Activated T-cell treated with anti-CD3 and anti-CD28 coated beads for 1 hour (primary cell): ENCODE measurements at regions not wholly inside any gene's neighbourhood (a gene's known extent, or its start where the extent isn't known, plus 50 kb on each side); places are given as distances from the start of the nearest gene placed in this dataset.
"Not testable (repeated sequence)": the region's sequence is repeated elsewhere in the genome, so short reads cannot be mapped to it uniquely, and the experiment has no call there.

ENCODE experiments used
- DNase-seq: peaks from one replicate; pipeline ENCODE4 v3.0.0-alpha.2; 2020; ENCODE audit warnings: low read depth

DNA sequence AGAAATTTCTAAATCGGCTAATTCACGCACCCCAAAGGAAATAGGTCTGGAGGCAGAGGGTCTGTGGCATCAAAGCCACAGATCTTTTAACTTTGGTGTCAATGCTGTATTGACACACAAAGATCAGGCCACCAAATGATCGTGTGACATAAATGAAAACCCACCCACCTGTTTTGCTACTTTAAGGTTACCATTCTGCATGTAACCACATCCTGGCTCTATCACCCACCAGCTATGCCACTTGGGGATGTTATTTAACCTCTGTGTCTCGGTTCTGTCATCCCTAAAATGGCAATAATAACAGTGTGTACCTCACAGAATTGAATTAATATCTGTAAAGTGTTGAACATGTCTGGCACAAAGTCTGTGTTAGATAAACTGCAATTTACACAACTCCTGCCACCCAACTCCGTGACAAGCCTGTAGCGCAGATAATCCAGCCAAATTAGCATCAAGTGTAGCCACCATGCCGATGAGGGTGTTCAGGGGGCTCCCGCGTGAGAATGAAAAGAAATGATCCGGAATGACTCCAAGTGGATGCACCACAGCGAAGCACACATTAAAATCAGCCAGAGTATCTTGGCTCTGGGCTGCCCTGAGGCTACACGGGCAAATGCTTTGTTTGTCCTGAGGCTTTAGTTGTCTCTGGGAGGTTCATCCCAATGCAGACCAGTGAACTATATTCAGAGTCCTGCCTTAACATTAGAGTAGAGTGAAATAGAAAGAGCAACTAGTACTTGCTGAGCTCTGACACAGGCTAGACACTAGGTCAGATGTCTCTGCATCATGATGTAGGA lies 158.4 kb upstream of the NEBL start:
- DNase-seq: no peak

DNA sequence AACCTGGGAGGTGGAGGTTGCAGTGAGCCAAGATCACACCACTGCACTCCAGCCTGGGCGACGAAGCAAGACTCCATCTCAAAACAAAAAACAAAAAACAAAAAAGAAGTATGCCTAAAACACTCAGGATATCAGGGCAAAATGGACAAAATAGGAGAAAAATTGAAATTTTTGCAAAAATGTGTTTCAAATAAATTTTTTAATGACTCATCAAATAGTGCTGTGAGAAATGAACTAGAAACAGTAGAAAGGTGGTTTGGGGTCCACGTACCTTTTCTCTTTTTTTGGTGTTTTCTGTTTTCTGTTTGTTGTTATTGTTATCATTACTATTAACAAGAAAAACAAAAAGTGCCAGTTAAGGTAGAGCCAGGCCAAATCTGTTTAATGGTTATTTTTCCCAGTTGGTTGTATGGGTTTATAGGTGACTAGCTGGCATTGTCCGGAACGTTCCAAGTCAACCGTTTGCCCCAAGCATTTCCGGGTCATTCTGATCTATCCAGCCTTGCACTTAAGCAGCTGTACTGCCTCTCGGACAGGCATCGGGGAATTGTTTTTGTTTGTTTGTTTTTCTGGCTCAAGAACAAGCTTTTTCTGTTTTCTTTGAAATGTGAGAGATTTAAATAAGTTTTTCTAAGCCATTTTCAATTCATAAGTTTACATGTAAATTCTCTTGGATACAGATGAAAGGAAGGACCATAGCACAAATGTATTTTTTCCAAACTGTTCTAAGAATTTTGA lies 157.0 kb upstream of the NEBL start:
- DNase-seq: no peak

DNA sequence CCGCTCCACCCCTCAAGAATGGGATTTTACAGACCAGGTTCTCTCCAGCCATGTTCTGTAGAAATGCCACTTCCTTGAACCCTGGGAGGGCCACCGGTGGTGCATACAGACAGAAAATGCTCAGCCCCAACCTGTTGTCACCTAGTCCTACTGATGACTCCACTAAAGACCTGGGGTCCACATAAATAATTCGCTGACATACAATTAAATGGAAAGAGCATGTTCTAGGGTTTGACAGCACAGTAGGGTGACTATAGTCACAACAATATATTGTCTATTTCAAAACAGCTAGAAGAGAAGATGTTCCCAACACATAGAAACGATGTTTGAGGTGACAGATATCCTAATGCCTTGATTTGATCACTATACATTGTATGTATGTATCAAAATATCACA lies 155.6 kb upstream of the NEBL start:
- no peak for DNase-seq

DNA sequence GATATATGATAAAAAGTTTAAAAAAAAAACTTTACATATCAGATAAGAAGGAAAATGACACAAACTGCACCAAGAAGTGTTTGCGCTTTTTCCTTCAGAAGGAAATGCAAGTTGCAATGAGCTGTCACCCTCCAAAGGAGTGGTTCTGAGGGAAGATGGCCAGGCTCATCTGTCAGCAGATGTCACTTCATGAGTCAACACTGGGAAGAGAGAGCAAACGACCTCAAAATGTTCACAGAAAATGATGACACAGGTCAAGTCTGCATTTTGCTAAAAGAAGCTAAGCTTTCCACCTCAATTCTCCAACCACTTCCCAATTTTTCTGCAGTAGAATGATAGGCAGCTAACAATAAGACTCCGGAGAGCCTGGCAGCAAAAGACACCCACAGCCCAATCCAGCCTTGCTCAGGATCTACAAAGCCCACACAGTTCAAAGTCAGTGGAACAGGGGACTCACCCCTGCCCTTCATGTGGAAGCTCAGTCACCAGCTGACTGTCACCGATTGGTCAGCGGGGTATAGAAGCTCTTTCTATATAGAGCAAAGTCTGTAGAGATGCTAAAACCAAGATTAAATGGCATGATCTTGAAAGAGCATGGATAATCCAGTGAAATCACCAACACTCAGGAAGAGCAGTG lies 155.1 kb upstream of the NEBL start:
- no peak for DNase-seq

DNA sequence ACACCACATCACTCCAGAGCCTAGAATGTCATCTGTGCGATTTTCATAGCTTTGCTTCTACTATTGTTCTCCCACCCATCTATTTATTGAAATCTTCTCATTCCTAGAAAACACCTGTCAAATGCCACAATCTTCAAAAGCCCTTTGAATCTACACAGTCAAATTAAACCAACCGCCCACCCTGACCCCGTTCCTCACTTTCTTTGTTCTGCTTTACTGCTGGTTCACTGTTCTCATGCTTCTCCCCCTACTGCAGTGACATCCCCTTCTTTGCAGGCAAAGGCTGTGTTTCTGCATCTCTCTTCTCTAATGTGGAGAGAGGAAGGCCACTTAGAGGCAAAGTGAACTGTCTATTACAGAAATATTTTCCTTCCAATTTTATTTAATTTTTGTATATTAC lies 152.4 kb upstream of the NEBL start:
- no peak for DNase-seq

DNA sequence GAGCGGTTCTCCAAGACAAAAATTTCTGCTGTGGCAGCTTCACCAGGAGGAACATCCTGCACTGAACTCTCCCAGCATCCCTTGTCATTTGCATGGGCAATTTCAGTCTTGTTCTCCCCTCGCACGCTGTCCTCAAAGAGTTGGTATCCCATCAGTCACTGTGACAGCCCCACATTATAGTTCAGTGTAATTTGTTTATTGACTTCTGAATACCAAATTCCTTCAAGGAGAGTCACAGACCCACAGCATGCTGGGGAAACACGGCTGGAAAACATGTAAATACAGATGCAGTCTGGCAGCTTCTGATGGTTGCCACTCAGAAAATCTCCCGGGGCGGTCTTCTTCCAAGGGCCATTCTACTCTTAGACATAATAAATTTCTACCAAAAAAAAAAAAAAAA lies 151.0 kb upstream of the NEBL start:
- no peak for DNase-seq

DNA sequence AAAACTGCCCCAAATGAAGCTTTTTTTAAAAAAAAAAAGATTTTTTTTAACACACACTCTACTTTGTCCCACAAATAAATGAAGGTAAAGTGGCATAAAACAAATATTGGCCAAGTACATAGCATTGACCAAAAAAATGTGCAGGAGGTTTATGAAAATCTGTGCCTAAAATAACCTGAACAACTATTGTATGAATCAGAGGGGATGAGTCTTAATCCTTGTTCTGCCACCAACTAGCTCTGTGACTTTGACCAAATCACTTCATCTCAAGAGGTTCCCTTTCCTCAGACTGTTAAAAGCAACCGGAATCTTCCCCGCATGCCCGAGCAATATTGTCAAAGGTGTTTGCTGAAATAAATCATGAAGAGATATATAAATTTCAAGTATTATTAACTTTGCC lies 150.4 kb upstream of the NEBL start:
- DNase-seq: no peak

DNA sequence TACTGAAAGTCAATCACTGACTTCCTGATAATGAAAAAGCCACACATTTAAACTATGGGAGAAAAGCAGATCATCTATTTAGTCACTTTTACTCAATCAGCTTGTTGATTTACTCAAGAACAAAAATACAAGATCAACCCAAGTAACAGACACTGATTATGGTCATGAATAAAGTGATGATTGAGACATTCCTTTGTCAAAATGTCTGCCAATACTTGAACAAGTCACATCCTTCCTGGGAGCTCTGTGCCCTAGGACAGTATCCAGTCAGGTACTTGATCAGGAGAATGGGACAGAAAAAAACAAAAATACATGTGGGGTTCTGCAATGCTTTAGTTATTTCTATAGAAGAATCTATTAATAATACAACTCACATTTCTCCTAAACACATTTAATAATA lies 150.0 kb upstream of the NEBL start:
- DNase-seq: no peak

DNA sequence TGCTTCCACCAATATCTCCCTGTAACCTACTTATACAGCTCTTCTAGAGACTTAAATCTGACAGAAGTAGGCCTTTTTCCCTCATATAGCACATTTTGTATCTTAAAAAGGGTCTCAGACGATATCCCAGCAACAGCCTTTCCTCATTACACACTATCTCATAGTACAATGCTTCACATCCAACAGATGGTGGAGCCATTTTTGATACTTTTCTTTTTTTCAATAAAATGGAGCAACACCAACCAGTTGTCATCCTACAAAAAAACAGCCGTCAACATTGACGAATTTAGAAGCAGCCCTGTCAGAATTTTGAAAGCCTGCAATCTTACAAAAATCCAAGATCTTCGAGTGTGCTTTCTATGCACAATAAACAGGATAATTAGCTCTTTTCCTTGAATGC lies 145.9 kb upstream of the NEBL start:
- no peak for DNase-seq

DNA sequence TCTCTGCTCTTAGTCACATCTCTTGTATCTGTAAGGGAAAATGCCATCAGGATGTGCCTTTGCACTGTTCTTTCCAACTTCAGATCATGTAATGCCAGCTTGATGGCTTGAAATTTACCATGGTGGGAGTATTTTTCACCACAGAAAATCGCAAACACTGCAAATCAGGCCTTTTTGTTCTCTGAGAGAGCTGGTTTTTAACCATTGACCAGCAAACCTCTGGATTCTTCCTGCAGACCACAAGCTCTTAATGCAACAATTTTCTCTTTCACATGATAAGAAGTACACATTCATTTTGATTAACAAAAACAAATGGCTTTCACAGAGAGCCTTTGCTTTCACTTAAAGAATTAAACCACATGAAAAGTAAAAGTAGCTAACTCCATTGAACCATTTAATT lies 145.4 kb upstream of the NEBL start:
- DNase-seq: no peak

DNA sequence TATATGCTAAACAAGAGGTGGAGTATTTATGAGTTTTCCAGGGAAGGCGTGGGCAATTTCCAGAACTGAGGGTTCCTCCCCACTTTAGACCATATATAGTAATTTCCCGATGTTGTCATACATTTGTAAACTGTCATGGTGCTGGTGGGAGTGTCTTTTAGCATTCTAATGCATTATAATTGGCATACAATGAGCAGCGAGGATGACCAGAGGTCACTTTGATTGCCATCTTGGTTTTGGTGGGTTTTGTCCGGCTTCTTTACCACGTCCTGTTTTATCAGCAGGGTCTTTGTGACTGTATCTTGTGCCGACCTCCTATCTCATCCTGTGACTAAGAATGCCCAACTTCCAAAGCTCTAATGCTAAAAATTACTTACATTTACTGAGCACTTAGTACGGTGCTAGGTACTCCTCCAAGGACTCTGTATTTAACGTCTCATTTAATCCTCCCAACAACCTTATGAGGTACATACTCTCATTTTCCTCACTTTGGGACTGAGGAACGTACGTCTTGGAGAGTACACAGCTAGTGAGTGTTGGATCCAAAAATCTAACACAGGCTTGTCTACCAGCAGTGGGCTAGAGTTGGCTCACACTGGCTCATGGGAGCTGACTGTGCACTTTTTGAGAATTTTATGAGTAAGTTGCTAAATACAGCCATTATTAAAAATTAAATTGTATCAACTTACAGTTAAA lies 144.8 kb upstream of the NEBL start:
- DNase-seq: no peak

DNA sequence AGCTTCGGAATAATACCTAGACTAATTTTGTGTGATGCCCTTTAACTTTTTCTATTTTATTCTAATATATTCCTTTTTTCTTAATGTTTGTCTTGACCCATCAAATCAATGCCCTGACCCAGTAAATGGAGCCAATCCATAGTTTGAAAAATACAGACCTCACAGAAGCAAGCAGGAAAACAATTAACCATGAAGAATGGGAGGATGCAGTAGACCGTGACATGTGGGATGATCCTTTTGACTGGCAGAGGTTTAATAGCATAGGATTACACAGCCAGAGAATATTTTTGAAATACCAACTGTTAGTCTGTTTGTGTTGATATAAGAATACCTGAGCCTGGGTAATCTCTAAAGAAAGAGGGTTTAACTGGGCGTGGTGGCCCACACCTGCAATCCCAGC lies 142.6 kb upstream of the NEBL start:
- no peak for DNase-seq

DNA sequence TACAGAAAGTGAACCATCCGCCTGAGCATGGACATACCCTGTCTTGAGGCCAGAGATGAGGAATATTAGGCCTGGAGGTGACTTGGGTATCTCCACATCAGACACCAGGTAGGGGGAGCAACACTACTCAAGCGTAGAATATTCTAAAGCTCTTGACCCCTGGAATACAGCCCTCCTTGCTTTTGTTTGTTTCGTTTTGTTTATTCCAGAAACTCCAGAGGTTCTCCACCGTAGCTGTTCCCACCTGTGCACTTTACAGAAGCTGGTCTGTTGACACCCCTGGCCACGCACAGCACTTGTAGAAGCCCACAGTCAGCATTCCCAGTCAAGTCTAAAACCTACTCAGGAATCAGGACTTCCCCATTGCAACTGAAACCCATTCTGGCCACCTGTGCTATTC lies 139.6 kb upstream of the NEBL start:
- no peak for DNase-seq

DNA sequence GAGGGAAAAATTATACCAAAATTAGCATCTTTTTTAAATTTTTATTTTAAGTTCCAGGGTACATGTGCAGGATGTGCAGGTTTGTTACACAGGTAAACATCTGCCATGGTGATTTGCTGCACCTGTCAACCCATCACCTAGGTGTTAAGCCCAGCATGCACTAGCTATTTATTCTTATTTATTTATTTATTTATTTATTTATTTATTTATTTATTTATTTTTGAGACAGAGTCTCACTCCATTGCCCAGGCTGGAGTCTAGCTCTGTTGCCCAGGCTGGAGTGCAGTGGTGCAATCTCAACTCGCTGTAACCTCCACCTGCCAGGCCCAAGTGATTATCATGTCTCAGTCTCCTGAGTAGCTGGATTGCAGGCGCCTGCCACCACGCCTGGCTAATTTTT lies 137.7 kb upstream of the NEBL start:
- DNase-seq: not testable (repeated sequence)

DNA sequence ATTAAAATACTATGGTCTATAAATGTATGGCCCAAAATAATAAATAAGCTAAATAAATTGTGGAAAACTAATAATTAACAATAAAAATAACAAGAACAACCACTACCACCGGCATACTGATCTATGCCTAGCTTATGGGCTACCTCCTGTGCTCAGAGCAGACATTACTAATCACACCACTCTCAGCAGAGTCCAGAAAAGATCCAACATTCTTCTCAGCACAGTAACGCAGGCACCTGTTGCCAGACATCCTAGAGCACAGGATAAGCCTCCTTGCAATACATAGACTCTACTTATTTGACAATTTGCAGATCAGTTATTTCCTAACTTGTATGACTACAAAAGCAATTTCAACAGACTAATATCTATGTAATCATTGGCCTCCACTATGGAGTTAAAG lies 137.1 kb upstream of the NEBL start:
- DNase-seq: no peak

DNA sequence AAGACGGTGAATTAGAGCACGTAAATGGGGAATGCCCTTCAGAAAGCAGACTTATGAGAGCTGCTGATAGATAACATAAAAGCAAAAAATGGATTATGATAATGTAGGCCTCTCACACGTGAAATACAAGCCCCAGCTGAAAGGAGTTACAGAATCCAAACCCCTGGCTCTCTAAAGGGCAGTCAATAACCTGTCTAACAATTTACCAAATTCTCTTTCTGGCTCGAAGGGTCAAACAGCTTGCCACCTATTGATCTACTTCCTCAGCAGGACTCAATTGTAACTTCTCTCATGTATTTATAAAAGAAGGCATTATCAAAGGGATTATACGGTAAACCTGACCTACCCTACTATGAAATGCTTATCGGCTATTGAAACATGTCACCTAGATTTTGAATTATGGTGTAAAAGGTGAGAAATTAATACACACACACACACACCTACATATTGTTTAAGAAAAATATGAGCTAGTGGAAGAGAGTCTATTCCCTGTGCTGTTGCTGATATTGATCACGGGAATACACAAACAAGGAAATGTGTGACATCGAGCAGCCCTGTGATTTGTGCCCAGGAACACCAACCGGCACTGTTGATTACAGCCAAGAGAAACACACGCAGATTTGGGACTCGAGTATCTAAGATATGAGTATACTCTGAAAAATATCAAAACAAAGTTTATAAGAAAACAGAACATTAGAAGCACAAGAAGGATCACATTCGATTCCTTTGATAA lies 135.6 kb upstream of the NEBL start:
- no peak for DNase-seq

DNA sequence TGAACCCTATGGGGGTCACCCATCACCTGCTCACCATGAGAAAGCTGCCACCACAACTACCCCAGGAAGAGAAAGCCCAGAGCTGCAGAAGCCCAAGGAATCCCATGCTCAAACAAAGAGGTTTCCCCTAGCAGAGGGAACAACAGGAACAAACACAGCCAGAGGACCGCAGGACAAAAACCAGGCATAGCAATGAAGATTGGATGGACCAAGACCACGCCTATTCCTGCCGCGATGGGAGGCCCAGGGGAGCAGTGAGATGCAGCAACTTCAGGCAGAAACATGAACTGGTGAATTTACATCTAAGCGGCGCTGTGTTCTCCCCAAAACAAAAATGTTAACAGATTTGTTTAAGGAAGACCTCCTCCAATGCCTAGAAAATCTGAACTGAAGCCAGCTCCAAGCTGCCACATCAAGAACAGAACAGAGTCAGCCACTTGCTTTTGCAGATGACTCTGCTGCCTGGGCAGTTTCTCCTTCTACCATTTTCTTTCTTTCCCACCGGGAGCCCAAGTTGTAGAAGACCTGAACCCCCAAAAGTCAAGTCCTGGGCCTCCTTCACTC lies 134.2 kb upstream of the NEBL start:
- no peak for DNase-seq

DNA sequence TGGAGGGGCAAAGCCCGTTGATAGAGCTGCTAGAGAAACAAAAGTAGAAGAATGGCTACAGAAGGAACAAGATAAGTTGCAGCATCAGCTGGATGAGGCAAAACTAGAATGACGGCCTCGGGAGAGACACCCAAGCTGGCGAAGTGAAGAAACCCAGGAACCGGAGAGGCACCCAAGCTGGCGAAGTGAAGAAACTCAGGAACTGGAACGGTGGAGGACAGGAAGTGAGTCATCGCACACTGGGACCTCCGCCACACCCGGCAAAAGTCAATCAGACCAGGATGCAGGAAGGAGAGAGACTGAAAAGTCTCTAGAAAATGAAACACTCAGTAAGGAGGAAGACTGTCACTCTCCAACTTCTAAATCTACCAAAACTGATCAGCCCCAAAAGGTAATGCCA lies 133.0 kb upstream of the NEBL start:
- no peak for DNase-seq

DNA sequence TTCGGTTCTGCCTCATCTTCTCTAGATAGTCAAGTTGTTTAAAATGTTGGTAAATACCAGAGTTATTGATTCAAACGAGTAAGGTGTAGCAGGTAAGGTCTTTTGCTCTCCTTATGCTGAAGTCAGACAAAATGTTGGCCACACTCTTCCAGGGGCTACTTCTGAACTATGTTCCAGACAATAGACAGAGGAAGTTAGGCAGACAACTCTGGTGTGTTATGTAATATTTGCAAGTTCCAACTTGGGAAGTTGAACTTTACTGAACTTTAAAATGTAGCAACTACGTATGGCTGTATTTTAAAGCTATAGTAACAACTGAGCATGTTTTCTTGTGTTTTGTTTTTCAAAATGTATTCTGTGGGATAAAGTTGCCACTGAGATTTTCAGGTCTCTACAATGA lies 125.7 kb upstream of the NEBL start:
- DNase-seq: no peak

DNA sequence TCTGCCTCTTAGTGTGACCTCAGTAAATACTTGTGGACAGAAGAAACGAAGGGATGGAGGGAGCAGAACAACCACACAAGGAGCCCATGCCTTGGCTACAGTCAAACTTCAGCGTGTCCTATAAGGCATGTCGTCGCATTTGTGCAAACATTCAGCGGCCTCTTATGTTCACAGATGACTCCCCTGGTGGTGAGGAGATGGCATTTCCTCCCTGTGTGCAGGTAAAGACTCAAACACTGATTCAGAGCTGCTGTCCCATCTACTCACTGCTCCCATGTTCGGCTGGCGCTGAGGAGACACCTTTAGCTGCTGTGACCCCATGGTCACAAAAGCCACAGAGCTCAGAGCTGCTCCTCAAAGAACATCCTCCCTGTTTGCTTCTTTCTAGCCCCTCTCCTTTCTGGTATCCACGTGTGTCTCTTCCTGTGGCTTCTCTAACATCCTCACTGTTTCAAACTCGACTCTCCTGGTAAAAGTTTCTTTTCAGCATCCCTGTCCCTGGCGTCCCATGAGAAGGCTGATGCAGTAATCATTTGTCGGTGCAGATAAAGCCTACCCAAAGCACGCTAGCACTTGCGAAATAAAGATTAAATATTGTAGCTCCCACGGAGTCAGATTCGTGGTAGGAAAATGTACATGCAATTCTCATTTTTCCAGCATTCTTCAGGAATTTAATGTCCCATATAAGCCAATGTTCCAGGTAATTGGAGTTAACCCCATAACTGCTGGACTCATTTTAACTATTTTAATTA lies 124.9 kb upstream of the NEBL start:
- DNase-seq: no peak

DNA sequence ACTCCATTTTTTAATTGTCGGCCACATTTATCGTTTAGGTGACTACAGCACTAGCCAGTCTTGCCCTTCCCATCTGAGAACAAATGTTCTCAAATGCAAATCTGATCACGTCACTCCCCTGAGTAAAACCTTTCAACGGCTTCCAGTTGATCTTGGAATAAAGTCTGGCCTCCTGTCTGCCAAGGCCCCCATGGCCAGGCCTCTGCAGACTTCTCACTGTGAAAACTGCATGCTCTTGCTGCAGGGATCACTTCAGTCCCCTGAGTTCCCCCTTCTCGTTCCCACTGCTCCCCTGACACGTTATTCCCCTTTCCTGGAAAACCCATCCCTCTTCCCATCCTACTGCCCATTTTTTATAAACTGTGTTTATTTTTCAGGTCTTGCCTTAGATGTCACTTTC lies 124.1 kb upstream of the NEBL start:
- DNase-seq: no peak
